GM21390 (cell line): ENCODE measurements at regions not wholly inside any gene's neighbourhood (a gene's known extent, or its start where the extent isn't known, plus 50 kb on each side); places are given as distances from the start of the nearest gene placed in this dataset.

Experiments
- ATAC-seq: cut with Tn5 transposase; IDR thresholded peaks from one replicate; pipeline ENCODE4 v1.9.1; 2021; ENCODE audit not compliant: unreplicated experiment

DNA sequence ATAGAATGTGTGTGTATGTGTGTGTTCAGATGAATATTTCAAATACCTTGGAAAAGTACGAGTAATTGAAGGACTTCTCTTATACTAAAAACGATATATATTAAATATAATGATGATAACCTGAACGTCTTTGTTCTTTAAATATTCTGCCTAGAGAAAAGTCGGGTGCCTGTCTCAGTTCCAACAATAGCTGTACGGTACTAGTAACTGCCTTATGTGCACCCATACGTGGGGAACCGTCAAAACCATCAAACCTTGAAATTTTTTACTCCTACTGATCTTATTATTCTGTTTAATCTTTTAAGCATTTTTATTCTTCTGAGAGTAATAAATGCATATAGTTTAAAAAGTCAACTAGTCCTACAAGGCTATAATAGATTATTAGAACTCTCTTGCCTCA, 1045.7 kb downstream of the C4orf33 start:
- no peak for ATAC-seq

DNA sequence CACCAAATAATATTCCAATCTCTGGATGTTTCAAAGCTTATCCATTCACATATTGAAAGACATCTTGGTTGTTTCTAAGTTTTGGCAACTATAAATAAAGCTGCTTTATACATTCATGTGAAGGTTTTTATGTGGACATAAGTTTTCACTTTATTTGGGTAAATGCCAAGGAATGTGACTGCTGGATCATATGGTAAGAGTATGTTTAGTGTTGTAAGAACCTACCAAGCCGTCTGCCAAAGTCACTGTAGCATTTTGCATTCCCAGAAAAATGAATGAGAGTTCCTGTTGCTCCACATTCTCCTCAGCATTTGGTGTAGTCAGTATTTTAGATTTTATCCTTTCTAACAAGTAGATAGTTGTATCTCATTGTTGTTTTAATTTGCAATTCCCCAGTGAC, 1047.7 kb downstream of the C4orf33 start:
- ATAC-seq: no peak

DNA sequence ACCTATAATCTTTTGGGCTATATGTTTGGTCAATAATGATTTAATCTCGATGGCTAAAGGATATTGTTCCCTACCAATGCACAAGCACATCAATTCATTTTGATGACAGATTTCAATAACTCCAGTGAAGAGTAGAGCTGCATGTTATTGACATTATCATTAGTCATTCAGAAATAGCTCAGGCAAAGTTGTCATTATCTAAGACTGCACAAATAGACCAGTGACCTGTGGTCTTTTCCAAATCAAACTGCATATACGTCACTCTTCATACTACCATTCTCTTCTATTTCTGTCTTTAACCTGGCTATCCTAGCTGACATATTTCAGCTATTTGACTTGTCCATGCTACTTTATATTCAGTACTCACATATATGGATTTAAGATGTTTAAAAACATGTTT, 1050.8 kb downstream of the C4orf33 start:
- ATAC-seq: no peak

- no peak for ATAC-seq
Observed at GRCh38 chr4:130147641-130148040, 1051.7 kb downstream of the C4orf33 start.

DNA sequence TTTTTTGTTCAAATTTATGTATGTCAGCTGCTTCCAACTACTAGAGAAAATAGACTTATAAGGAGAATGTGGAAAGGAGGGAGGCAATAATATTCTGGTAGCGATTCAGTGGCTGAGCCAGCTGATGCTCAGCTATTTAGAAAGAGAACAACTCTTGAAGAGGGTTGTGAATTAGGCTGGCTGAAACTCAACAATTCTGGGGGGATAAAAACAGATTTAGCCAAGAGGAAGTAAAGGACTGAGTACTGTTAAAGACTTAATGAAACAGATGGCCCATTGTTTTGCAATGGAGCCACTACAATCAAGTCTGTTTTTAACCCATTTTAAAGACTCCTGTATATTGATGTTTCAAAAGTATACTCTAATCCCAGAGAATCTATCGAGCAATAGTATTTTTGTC, 1058.9 kb downstream of the C4orf33 start:
- ATAC-seq: no peak

DNA sequence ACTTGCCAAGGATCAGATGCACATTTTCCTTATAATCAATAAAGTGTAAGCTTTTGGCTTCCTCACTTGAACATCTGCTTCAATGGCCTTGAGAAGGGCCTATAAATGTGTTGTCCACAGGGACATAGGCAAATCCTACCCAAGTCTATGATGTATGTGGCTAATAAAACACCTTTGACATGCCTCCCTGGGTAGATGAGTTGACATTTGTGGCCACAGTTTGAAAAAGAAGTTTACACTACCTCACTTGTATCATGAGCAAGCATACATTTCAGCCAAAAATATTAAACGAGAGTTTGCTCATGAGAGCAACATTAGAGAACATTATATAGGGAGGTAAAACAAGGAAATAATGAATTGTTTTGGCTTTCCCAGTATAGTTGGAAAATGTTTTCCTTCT, 1067.7 kb downstream of the C4orf33 start:
- ATAC-seq: no peak

DNA sequence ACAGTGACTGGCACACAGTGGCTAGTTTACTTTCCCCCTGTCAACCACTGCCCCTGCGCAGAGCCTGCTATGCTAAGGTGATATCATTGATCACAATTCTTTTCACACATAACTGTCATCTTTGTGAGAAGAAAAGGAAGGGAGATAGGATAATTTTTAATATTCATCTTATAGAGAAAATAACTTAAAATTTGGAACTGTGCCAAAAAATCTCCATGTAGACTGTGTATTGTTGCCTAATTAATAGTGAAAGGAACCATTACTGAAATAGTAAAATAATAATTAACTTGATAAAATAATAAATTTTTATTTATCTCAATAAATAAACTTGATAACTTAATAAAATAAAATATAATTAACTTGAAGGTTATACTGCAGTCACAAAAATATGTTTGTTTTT, 1069.4 kb downstream of the C4orf33 start:
- no peak for ATAC-seq

GRCh38 chr4:130172156-130172555, 1076.2 kb downstream of the C4orf33 start:
- no peak for ATAC-seq

DNA sequence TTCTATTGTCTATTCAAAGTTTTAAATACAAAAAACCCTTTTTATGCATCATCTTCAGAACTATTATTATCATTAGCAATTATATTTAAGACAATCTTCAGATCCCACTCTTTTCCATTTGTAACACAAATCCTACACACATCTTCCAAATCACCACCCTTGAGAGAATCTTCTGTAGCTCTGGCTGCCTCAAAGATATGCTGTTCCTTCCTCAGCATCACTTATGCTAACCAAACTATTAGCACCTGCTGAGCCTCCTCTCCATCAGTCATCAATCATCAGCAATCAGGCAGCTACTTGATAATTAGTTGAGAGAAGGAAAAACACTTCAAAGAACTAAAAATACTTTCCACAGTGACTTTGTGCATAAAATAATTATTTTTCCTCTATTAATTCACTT, 1082.2 kb downstream of the C4orf33 start:
- no peak for ATAC-seq

- no peak for ATAC-seq
Observed at GRCh38 chr4:130183096-130183495, 1087.1 kb downstream of the C4orf33 start.

DNA sequence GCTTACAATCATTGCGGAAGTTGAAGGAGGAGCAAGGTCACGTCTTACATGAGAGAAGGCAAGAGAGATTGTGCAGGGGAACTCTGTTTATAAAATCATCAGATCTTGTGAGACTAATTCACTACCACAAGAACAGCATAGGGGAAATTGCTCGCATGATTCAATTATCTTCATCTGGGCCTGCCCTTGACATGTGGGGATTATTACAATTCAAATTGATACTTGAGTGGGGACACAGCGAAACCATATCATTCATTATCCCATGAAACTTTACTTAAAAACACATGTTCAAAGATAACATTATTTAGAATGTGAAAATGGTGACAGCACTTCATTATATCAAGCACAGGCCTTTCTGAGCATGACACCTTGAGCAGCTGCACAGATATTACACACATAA, 1087.8 kb downstream of the C4orf33 start:
- ATAC-seq: no peak

DNA sequence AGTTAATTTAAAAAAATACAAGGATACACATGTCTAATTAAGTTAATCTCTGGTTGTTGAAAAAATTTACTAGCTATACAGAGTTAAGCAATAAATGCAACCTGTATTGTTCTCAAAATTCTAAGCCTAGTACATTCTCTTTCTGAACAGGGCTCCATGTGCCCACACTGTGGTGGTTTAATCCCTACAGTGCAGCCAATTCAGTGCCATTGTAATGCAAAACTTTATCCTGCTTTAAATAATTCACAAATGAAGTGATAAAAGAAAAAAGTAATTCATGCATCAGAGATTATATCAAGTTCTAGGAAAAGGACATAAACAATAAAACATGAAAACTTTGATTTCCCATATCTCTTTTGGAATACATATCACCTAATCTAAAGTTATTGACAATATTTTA, 1089.2 kb downstream of the C4orf33 start:
- no peak for ATAC-seq

- no peak for ATAC-seq
Observed at GRCh38 chr4:130186931-130187330, 1091.0 kb downstream of the C4orf33 start.

DNA sequence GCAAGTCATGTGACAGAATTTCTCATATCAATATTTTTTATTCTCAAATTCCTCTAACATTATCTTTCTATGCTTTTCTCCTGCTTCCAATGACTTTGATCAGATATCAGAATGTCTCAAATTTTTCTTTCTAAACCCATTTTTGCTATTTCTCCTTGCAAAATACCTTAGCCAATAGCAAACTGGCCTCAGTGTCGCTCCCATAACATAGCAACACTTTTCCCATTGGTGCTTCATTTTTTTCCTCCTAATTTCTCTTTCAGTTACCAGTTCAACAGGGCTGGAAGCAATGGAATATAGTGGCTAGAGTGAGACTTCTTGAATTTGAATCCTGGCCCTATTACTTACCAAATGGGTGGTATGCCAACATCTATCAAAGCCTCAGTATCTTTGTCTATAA, 1091.6 kb downstream of the C4orf33 start:
- ATAC-seq: no peak

GRCh38 chr4:130192787-130193186, 1096.8 kb downstream of the C4orf33 start:
- ATAC-seq: no peak

DNA sequence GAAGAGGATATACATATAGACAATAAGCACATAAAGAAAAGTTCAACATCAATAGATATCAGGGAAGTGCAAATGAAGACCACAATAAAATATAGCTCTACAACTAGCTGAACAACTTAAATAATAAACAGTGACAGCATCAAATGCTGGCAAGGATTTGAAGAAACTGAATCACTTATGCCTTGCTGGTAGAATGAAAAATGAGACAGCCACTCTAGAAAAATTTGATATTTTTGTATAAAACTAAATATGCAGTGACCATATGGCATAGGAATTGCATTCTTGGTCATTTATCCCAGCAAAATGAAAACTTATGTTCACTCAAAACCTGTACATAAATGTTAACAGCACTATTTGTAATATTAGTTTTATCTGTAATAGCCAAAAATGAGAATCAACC, 1102.0 kb downstream of the C4orf33 start:
- ATAC-seq: no peak

DNA sequence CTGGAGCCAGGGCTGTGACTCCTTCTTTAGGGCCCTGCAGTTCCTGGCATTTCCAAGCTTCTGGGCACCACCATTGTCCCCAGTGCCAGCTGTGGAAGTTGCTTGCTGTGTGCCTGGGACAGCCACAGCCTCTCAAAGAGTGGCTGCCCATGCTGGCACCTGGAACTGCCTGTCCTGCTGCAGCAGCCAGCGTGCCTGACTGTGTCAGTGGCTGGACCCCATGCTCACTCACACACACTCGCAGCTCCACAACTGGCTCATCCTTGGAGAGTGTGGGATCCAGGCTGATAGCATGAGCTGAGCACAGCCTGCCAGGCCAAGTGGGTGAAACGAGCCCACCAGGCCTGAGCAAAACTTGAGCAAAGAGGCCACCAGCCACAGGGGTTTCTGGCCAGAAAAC, 1107.6 kb downstream of the C4orf33 start:
- ATAC-seq: no peak

GRCh38 chr4:130210864-130211263, 1114.9 kb downstream of the C4orf33 start:
- no peak for ATAC-seq

GRCh38 chr4:130214268-130214667, 1118.3 kb downstream of the C4orf33 start:
- no peak for ATAC-seq

- ATAC-seq: peak; percentile 100
Observed at GRCh38 chr4:130233377-130234047, 1137.6 kb downstream of the C4orf33 start.

DNA sequence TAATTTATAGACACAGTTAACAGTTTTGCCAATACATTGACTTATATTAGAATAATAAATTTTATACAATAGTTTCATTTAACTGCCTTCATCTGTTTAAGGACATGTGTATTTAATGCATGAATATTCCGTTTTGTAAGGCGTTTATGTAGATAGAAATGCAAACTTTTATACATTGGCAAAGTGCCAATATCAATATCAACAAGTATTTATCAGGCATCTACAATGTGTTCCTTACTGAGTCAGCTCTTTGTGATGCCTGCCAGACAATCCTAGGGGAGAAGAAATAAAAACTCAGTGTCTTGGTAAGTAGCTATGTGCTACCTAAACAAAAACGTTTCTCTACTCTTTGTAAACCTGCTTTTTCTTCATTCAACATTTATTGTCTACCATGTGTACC, 1142.2 kb downstream of the C4orf33 start:
- ATAC-seq: no peak

DNA sequence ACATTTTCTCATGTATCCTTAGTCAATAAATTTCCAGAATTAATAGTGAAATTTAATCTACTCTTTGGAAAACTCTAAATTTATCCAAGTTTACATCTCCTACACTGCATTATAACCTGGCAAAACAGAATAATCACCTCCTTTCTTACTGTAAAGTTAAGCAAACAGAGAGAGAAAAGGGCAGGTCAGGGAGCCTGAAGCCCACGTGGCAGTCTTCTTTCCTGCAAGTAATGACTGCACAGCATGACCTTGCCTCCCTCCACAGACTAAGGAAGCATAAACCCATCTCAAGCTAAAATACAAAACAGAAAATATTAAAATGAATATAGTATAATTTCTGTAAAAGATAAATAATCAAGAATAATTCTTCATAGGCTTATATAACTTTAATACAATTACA, 1153.0 kb downstream of the C4orf33 start:
- no peak for ATAC-seq

GRCh38 chr4:130257271-130257670, 1161.3 kb downstream of the C4orf33 start:
- ATAC-seq: no peak
